ENCODE measurements at regions not wholly inside any gene's neighbourhood (a gene's known extent, or its start where the extent isn't known, plus 50 kb on each side); places are given as distances from the start of the nearest gene placed in this dataset.

GRCh38 chr10:109474261-109474660 is 449.1 kb downstream of the XPNPEP1 start:
- TF ChIP-seq CTCF (IDR thresholded peaks at IDR 0.05) (no peak), POLR2A (IDR thresholded peaks at IDR 0.05) (no peak)

All from testis (tissue), 2 donors.